Esophagus muscularis mucosa (tissue), 4 donors: ENCODE measurements at regions not wholly inside any gene's neighbourhood (a gene's known extent, or its start where the extent isn't known, plus 50 kb on each side); places are given as distances from the start of the nearest gene placed in this dataset.
A peak's percentile ranks its signal among the peaks of the same experiment; 100 is the strongest.

ENCODE experiments used
- DNase-seq: peaks from one replicate; pipeline ENCODE4 v3.0.0-alpha.2; 2017; ENCODE audit errors: extremely low spot score
- H3K27ac ChIP-seq, 4 donors: fragments of 200-600 bp; sonication (generic); replicated peaks in 1 of 4; 1 replicate in 3 of 4; 2 replicates in 1 of 4; pipeline ENCODE4 v1.5.1; 2016 to 2019; ENCODE audit warnings: mild to moderate bottlenecking in 1 of 4
- H3K27me3 ChIP-seq, 4 donors: fragments of 200-600 bp; sonication (generic); one replicate each; pipeline versions ENCODE4 v1.5.1 to v1.6.0; 2016 to 2019
- H3K36me3 ChIP-seq, 4 donors: fragments of 200-600 bp; sonication (generic); one replicate each; pipeline ENCODE4 v1.5.1; 2016 to 2019
- H3K4me1 ChIP-seq, 4 donors: fragments of 200-600 bp; sonication (generic); one replicate each; pipeline ENCODE4 v1.5.1; 2016 to 2019
- H3K4me3 ChIP-seq, 4 donors: fragments of 200-600 bp; sonication (generic); 1 replicate in 2 of 4; 2 replicates in 2 of 4; pipeline ENCODE4 v1.5.1; 2016 to 2019; ENCODE audit warnings: mild to moderate bottlenecking in 4 of 4, moderate library complexity in 1 of 4
- H3K9me3 ChIP-seq, 4 donors: fragments of 200-600 bp; sonication (generic); 1 replicate in 3 of 4; 2 replicates in 1 of 4; pipeline ENCODE4 v1.5.1; 2016 to 2019
- EP300 ChIP-seq: sonication (generic); formaldehyde crosslinking; IDR thresholded peaks from one replicate; pipeline ENCODE4 v1.6.1; 2017; ENCODE audit warnings: antibody characterized with exemption
- POLR2A ChIP-seq: fragments of 450-650 bp; IDR thresholded peaks from one replicate; pipeline ENCODE4 v1.6.1; 2017; ENCODE audit warnings: antibody characterized with exemption, moderate library complexity, mild to moderate bottlenecking, low read depth
- POLR2AphosphoS5 ChIP-seq, 2 donors: sonication (generic); formaldehyde crosslinking; IDR thresholded peaks; one replicate each; pipeline ENCODE4 v1.6.1; 2017; ENCODE audit warnings: antibody characterized with exemption in 2 of 2
- WGBS: methylation state at CpG from one replicate; pipeline ENCODE4 v1.1.5; 2018; 5-methylcytosine and 5-hydroxymethylcytosine counted together
- intact Hi-C: fragments of 100-400 bp; cut with DNase I; formaldehyde crosslinking; loops from one replicate; pipeline ENCODE4 v1.15.1; 2023
- TF ChIP-seq, protein P1 (sequence below), 3 experiments: fragments of 200-600 bp in 2 of 3; fragments of 450-650 bp in 1 of 3; sonication (generic) in 2 of 3; IDR thresholded peaks; one replicate each; pipeline ENCODE4 v1.5.1; 2017 to 2019; ENCODE audit warnings: antibody characterized with exemption in 3 of 3, mild to moderate bottlenecking in 2 of 3, moderate library complexity in 1 of 3

DNA sequence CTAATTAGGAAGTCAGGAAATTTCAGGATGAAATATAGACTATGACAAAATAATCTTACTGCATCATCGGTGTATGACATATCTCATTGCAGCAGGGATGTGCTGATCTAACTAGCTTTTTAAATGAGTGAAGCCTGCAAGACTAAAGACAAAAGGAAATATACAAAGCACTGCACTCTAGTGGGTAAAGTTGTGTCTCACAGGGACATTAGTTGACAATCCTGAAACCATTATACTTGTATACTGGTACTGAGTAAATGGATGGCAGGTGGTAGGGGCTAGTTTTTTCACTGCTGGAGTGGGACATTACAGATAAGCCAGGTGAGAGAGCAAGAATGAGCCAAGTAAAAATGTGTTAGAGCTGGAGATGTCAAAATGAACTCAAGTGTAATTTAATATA lies 317.5 kb upstream of the RAB6C start:
- Histone ChIP-seq H3K27ac (no peak overlapping the region), H3K36me3 (no peaks in the 10 kb centered on the region), H3K27me3 (peaks cover 0 to 7% (median 0%) of the 10 kb centered on the region in 4 donors), H3K4me1 (no peaks in the 10 kb centered on the region), H3K4me3 (no peak overlapping the region), H3K9me3 (peaks cover 0 to 6% (median 3%) of the 10 kb centered on the region in 4 donors)
- TF ChIP-seq POLR2AphosphoS5 (IDR thresholded peaks at IDR 0.05), result no peak
- no peak for TF ChIP-seq POLR2A
- TF ChIP-seq, protein P1, sequence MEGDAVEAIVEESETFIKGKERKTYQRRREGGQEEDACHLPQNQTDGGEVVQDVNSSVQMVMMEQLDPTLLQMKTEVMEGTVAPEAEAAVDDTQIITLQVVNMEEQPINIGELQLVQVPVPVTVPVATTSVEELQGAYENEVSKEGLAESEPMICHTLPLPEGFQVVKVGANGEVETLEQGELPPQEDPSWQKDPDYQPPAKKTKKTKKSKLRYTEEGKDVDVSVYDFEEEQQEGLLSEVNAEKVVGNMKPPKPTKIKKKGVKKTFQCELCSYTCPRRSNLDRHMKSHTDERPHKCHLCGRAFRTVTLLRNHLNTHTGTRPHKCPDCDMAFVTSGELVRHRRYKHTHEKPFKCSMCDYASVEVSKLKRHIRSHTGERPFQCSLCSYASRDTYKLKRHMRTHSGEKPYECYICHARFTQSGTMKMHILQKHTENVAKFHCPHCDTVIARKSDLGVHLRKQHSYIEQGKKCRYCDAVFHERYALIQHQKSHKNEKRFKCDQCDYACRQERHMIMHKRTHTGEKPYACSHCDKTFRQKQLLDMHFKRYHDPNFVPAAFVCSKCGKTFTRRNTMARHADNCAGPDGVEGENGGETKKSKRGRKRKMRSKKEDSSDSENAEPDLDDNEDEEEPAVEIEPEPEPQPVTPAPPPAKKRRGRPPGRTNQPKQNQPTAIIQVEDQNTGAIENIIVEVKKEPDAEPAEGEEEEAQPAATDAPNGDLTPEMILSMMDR (IDR thresholded peaks at IDR 0.05), result no peak
- DNase-seq, result peak; percentile 60
- WGBS, result 50% methylated on average over 1 of the region's 1 CpG
- intact Hi-C loops, result no loop called here

DNA sequence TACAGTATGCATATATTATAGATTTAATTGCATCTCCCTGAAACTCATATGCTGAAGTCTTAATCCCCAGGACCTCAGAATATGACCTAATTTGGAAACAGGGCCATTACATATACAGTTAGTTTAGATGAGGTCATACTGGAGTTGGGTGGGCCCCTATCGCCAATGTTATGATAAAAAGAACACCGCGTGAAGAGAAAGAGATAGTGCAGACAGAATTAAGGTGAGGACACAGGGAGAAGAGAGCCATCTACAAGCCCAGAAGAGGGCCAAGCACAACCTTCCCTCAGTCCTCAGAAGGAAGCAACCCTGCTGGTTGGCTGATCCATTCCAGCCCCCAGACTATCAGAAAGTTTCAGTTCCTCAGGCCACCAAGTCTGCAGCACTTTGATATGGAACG lies 311.9 kb upstream of the RAB6C start:
- no peaks in the 10 kb centered on the region for H3K4me1 ChIP-seq
- intact Hi-C loops, result no loop called here
- 89% methylated on average over 4 of the region's 4 CpGs for WGBS
- peak; percentile 57 for DNase-seq
- H3K9me3 ChIP-seq, result no peaks in the 10 kb centered on the region
- no peak overlapping the region for H3K4me3 ChIP-seq
- peaks cover 0 to 7% (median 0%) of the 10 kb centered on the region in 4 donors for H3K27me3 ChIP-seq
- TF ChIP-seq POLR2AphosphoS5 (IDR thresholded peaks at IDR 0.05) (no peak), POLR2A (no peak), EP300 (no peak)
- TF ChIP-seq, protein P1 (IDR thresholded peaks at IDR 0.05), result no peak
- no peak overlapping the region for H3K27ac ChIP-seq
- no peaks in the 10 kb centered on the region for H3K36me3 ChIP-seq

DNA sequence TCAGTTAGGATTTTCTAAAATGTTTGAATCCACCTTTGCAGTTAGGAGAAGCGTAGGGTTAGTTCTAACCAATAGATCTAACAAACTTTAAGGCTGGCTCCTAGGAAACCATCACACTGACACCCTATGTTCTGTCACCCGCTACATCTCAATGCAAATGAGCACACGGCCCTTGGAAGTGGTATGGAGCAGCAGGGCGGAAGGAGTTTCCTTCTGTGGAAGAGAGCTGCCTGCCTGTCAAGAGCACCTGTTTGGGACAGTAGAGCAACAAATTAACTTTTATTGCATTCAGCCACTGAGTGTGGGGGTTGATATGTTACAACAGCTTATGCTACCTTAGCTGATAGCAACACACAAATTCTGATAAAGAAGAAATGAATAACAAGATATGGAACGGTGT lies 306.9 kb upstream of the RAB6C start:
- 83% methylated on average over 5 of the region's 5 CpGs for WGBS
- no peak for DNase-seq
- TF ChIP-seq POLR2AphosphoS5 (IDR thresholded peaks at IDR 0.05), result no peak
- TF ChIP-seq, protein P1 (IDR thresholded peaks at IDR 0.05), result no peak
- no peak for TF ChIP-seq EP300
- TF ChIP-seq POLR2A, result no peak
- intact Hi-C loops, result no loop called here
- Histone ChIP-seq H3K27ac (no peak overlapping the region), H3K27me3 (no peaks in the 10 kb centered on the region), H3K9me3 (no peaks in the 10 kb centered on the region), H3K36me3 (no peaks in the 10 kb centered on the region), H3K4me3 (no peak overlapping the region), H3K4me1 (no peaks in the 10 kb centered on the region)

DNA sequence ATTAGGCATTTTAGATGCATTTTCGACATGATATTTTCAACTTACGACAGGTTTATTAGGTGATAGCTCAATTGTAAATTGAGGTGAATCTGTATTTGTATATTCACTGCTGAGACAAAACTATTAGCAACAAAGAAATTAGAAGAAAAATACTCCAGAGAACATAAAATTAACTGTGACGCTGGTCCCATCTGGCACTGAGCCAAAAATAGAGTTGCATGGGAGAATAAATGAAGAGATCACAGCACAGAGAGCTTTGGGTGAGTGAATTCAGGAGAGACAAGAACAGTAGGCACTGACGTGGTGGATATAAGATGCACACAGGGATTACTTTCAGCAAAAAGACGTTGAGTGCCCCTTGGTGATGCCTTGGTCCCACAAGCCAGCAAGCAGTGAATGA lies 306.2 kb upstream of the RAB6C start:
- no peaks in the 10 kb centered on the region for H3K9me3 ChIP-seq
- H3K4me1 ChIP-seq, result no peaks in the 10 kb centered on the region
- WGBS, result 57% methylated on average over 5 of the region's 5 CpGs
- H3K27me3 ChIP-seq, result no peaks in the 10 kb centered on the region
- no peaks in the 10 kb centered on the region for H3K36me3 ChIP-seq
- intact Hi-C loops, result no loop called here
- no peak for TF ChIP-seq POLR2AphosphoS5 (IDR thresholded peaks at IDR 0.05)
- no peak for TF ChIP-seq EP300
- TF ChIP-seq POLR2A, result no peak
- TF ChIP-seq, protein P1 (IDR thresholded peaks at IDR 0.05), result no peak
- no peak overlapping the region for H3K4me3 ChIP-seq
- H3K27ac ChIP-seq, result no peak overlapping the region
- no peak for DNase-seq
